GM23248 (cell line): ENCODE measurements at regions not wholly inside any gene's neighbourhood (a gene's known extent, or its start where the extent isn't known, plus 50 kb on each side); places are given as distances from the start of the nearest gene placed in this dataset.

ENCODE experiments used
- DNase-seq: peaks from one replicate; pipeline ENCODE4 v3.0.0-alpha.2; 2015
- H2AFZ ChIP-seq: fragments of 200-600 bp; sonication (generic); 2 replicates; pipeline ENCODE4 v1.6.1; 2016; ENCODE audit warnings: antibody characterized with exemption
- H3F3A ChIP-seq: fragments of 200-600 bp; sonication (generic); 2 replicates; pipeline ENCODE4 v1.6.1; 2016; ENCODE audit warnings: mild to moderate bottlenecking, antibody characterized with exemption, mixed run types; ENCODE audit not compliant: insufficient read depth
- H3K27ac ChIP-seq: fragments of 200-600 bp; sonication (generic); 2 replicates; pipeline ENCODE4 v1.5.1; 2016; ENCODE audit warnings: mild to moderate bottlenecking
- H3K27me3 ChIP-seq: fragments of 200-600 bp; sonication (generic); replicated peaks from 2 replicates; pipeline ENCODE4 v1.6.1; 2016; ENCODE audit warnings: mild to moderate bottlenecking; ENCODE audit not compliant: insufficient read depth
- H3K36me3 ChIP-seq: fragments of 200-600 bp; sonication (generic); 2 replicates; pipeline ENCODE4 v1.6.1; 2016; ENCODE audit warnings: low read depth, mild to moderate bottlenecking
- H3K4me1 ChIP-seq: fragments of 200-600 bp; sonication (generic); 2 replicates; pipeline ENCODE4 v1.6.1; 2016; ENCODE audit warnings: mild to moderate bottlenecking; ENCODE audit not compliant: insufficient read depth
- H3K4me2 ChIP-seq: fragments of 200-600 bp; sonication (generic); one replicate; pipeline ENCODE4 v1.6.1; 2016; ENCODE audit warnings: mild to moderate bottlenecking; ENCODE audit not compliant: unreplicated experiment
- H3K4me3 ChIP-seq: fragments of 200-600 bp; sonication (generic); 2 replicates; pipeline ENCODE4 v1.5.1; 2016; ENCODE audit warnings: mild to moderate bottlenecking
- H3K79me2 ChIP-seq: fragments of 200-600 bp; sonication (generic); 2 replicates; pipeline ENCODE4 v1.6.1; 2016; ENCODE audit warnings: mild to moderate bottlenecking; ENCODE audit not compliant: insufficient read depth
- H3K9ac ChIP-seq: fragments of 200-600 bp; sonication (generic); 2 replicates; pipeline ENCODE4 v1.6.1; 2016; ENCODE audit warnings: mild to moderate bottlenecking
- H3K9me2 ChIP-seq: fragments of 200-600 bp; sonication (generic); 2 replicates; pipeline ENCODE4 v1.6.1; 2016; ENCODE audit warnings: mixed run types, mild to moderate bottlenecking, moderate library complexity; ENCODE audit not compliant: insufficient read depth
- H3K9me3 ChIP-seq: fragments of 200-600 bp; sonication (generic); one replicate; pipeline ENCODE4 v1.6.1; 2017; ENCODE audit warnings: low read depth
- H4K20me1 ChIP-seq: fragments of 200-600 bp; sonication (generic); 2 replicates; pipeline ENCODE4 v1.6.0; 2016; ENCODE audit not compliant: insufficient read depth
- EZH2 ChIP-seq: fragments of 200-600 bp; sonication (generic); IDR thresholded peaks from 2 replicates; pipeline ENCODE4 v1.6.1; 2018; ENCODE audit warnings: antibody characterized with exemption, mild to moderate bottlenecking; ENCODE audit not compliant: insufficient read depth, poor library complexity, severe bottlenecking
- EZH2phosphoT487 ChIP-seq: fragments of 200-600 bp; sonication (generic); IDR thresholded peaks from 2 replicates; pipeline ENCODE4 v1.6.1; 2018; ENCODE audit warnings: antibody characterized with exemption, moderate library complexity, mild to moderate bottlenecking, low read depth; ENCODE audit not compliant: insufficient read depth
- WGBS, 2 experiments: methylation state at CpG; one replicate each; pipeline ENCODE4 v1.1.6; 2015 to 2017; ENCODE audit warnings: low lambda C conversion rate in 2 of 2, low coverage in 1 of 2; ENCODE audit errors: missing lambda C conversion rate in 2 of 2; 5-methylcytosine and 5-hydroxymethylcytosine counted together
- in situ Hi-C: fragments of 300-500 bp; cut with MboI; formaldehyde crosslinking; loops from 2 replicates; pipeline ENCODE4 v1.15.0; 2020

DNA sequence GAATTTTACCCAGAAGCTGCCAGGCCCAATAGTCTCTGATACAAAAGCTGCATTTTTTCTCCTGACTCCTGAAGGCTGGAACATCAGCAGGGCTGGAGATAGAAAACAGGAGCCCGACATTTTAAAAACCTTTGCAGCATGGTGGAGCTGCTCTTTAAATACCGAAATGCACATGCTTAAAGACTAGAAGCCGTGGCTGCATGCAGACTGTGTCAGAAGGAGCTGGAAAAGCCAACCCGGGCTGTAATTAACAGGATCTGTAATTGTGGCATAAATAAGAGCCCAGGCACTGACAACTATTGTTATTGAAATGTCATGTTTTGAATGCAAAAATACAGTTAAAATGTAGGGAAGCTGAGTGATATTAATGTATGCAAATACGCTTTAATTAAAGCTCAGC is 304.9 kb upstream of the PLET1 start:
- H3F3A ChIP-seq: no peaks in the 10 kb centered on the region
- DNase-seq: no peak
- H3K36me3 ChIP-seq: no peaks in the 10 kb centered on the region
- no peak overlapping the region for H3K27ac ChIP-seq
- 51 to 60% methylated on average over 5 of the region's 5 CpGs for WGBS, 2 experiments
- no peaks in the 10 kb centered on the region for H3K79me2 ChIP-seq
- H4K20me1 ChIP-seq: no peaks in the 10 kb centered on the region
- H3K4me1 ChIP-seq: no peaks in the 10 kb centered on the region
- H3K4me2 ChIP-seq: no peak overlapping the region
- no peaks in the 10 kb centered on the region for H3K9me2 ChIP-seq
- in situ Hi-C loops: no loop called here
- H3K9ac ChIP-seq: no peak overlapping the region
- no peaks in the 10 kb centered on the region for H3K9me3 ChIP-seq
- H2AFZ ChIP-seq: no peak overlapping the region
- H3K27me3 ChIP-seq: no peaks in the 10 kb centered on the region
- H3K4me3 ChIP-seq: no peak overlapping the region
- no peak for TF ChIP-seq EZH2phosphoT487
- no peak for TF ChIP-seq EZH2

DNA sequence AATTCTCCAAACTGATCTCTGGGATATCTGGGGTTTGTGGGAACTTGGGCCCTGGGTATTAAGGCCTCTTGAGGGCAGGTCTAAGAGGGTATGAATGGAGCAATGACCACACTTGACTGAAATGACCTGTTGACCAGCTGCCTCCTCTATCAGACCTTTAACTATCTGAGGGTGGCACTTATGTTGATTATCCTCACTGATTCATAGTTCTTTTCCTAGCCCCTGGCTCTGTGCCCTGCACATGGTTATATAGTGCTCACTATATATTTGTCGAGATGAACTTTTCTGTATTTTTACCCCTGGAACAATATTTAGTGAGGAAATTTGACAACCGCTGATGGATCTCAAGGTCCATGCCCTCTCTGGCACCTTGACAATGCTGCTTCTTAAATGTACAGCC is 305.5 kb upstream of the PLET1 start:
- Histone ChIP-seq H2AFZ (no peak overlapping the region), H3K27ac (no peak overlapping the region), H4K20me1 (no peaks in the 10 kb centered on the region), H3K27me3 (no peaks in the 10 kb centered on the region), H3K9ac (no peak overlapping the region), H3F3A (no peaks in the 10 kb centered on the region), H3K4me3 (no peak overlapping the region), H3K79me2 (no peaks in the 10 kb centered on the region), H3K9me2 (no peaks in the 10 kb centered on the region), H3K36me3 (no peaks in the 10 kb centered on the region), H3K4me2 (no peak overlapping the region), H3K9me3 (no peaks in the 10 kb centered on the region), H3K4me1 (no peaks in the 10 kb centered on the region)
- no peak for TF ChIP-seq EZH2phosphoT487
- no peak for TF ChIP-seq EZH2
- DNase-seq: no peak
- WGBS, 2 experiments: 92 to 95% methylated on average over 2 of the region's 2 CpGs
- in situ Hi-C loops: no loop called here

DNA sequence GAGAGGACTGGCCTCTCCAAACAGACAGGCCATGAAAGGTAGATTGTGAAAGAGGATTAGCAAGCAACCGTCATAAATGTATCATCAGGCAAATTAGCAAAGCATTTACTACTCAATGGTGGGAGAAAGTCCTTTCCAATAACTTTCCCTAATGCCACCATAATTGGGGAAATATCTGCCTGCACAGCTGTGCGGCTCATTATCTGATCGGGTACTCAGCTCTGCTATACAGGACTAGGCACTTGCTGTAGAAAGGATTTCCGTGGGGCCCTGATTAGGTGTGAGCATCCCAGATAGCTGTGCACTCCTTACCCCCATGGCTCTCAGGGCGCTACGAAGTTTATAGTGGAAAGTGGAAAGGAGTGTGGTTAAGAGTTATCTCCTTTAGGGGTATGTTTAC is 309.7 kb upstream of the PLET1 start:
- Histone ChIP-seq H2AFZ (no peak overlapping the region), H3K4me3 (no peak overlapping the region), H3K36me3 (no peaks in the 10 kb centered on the region), H3K9me2 (no peaks in the 10 kb centered on the region), H3K9me3 (no peaks in the 10 kb centered on the region), H3K27me3 (no peaks in the 10 kb centered on the region), H3K27ac (no peak overlapping the region), H3K4me1 (no peaks in the 10 kb centered on the region), H3K4me2 (no peak overlapping the region), H4K20me1 (no peaks in the 10 kb centered on the region), H3K79me2 (no peaks in the 10 kb centered on the region), H3F3A (no peaks in the 10 kb centered on the region), H3K9ac (no peak overlapping the region)
- 75 to 83% methylated on average over 6 of the region's 6 CpGs for WGBS, 2 experiments
- in situ Hi-C loops: no loop called here
- no peak for DNase-seq
- TF ChIP-seq EZH2 (no peak), EZH2phosphoT487 (no peak)

DNA sequence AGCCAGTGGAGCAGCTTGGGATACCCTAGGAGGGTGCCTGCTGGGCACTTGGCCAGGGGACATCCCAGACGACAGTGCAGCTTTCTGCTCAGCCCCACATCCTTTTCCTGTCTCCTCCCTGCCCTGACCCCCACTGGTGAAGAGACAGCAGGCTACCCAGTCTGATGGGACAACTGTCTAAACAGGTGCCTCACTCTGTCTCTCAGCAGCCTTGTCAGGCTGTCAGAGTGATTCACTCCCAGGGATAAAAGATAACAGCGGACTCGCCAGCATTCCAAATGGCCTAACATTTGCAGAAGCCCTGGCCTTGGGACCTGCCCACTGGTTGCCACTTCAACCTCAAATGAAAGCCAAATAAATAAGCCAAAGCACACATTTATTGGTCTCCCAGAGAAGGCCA is 318.6 kb upstream of the PLET1 start:
- Histone ChIP-seq H3K4me1 (no peaks in the 10 kb centered on the region), H3K4me2 (no peak overlapping the region), H3K9me2 (no peaks in the 10 kb centered on the region), H3K4me3 (no peak overlapping the region), H4K20me1 (no peaks in the 10 kb centered on the region), H3K36me3 (no peaks in the 10 kb centered on the region), H2AFZ (no peak overlapping the region), H3K9me3 (no peaks in the 10 kb centered on the region), H3K27ac (no peak overlapping the region), H3K9ac (no peak overlapping the region), H3F3A (no peaks in the 10 kb centered on the region), H3K27me3 (peaks cover 18% of the 10 kb centered on the region), H3K79me2 (no peaks in the 10 kb centered on the region)
- no peak for TF ChIP-seq EZH2
- TF ChIP-seq EZH2phosphoT487: no peak
- in situ Hi-C loops: loop anchor here (25.0 kb wide), 1 partner anchor 533 kb away; no protein-coding TSS in a partner anchor
- WGBS, 2 experiments: 56 to 57% methylated on average over 3 of the region's 3 CpGs
- no peak for DNase-seq

DNA sequence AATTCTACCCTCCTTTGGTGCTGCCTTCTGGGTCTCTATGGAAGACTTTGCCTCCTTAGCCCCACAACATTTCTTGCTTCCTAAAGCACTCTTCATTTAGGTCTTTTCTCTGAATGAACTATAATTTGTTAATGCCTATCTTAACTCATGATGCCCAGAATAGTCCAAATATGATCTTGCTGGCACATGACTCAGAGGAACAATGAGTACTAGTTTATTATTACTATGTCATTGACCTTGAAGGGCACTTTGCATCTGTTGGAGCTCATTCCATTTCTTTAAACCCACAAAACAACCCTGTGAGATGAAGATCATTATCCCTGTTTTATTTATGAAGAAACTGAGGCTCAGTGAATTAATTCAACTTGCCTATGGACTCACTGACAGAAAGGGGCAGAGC is 320.2 kb upstream of the PLET1 start:
- Histone ChIP-seq H3K9me3 (no peaks in the 10 kb centered on the region), H4K20me1 (no peaks in the 10 kb centered on the region), H3K79me2 (no peaks in the 10 kb centered on the region), H3F3A (no peaks in the 10 kb centered on the region), H2AFZ (no peak overlapping the region), H3K27me3 (peaks cover 18% of the 10 kb centered on the region), H3K9ac (no peak overlapping the region), H3K4me2 (no peak overlapping the region), H3K4me1 (no peaks in the 10 kb centered on the region), H3K36me3 (no peaks in the 10 kb centered on the region), H3K4me3 (no peak overlapping the region), H3K27ac (no peak overlapping the region), H3K9me2 (no peaks in the 10 kb centered on the region)
- TF ChIP-seq EZH2phosphoT487 (no peak), EZH2 (no peak)
- DNase-seq: peak; percentile 18
- in situ Hi-C loops: loop anchor here (10.0 to 25.0 kb wide), 2 partner anchors 531 to 704 kb away; no protein-coding TSS in a partner anchor
